ENCODE measurements at regions not wholly inside any gene's neighbourhood (a gene's known extent, or its start where the extent isn't known, plus 50 kb on each side); places are given as distances from the start of the nearest gene placed in this dataset.

DNA sequence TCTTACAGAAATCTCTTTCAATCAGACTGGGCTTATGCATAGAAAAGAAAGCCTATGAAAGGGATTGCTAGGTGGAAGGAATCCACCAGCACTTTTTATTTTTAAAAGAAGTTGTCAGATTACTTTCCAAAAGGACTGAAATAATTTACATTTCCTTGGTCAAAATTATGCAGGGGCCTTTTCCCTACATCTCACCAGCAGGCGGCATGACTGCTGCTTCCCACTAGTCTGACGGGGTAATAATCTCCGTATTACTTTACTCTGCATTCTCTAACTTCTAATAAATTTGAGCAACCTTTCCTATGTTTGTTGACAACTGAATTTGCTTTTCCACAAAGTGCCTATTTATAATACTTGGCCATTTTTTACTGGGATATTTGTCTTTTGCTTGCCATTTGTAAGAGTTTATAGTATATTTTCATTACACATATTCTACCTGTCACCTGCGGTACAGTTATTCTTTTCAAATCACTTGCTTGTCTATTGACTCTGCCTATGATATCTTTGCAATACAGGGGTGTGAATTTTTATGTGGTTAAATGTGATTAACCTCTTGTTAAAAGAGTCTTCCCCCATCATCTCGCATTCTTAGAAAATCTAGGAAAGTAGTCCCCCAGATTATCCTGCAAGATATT, 51.9 kb upstream of the USP47 start:
- DNase-seq: peak in 1 of 2 experiments; percentile 53
- no peak overlapping the region for H3K4me3 ChIP-seq
- H3K4me1 ChIP-seq: no peaks in the 10 kb centered on the region
- no peak overlapping the region for H3K27ac ChIP-seq
- H3K36me3 ChIP-seq: no peaks in the 10 kb centered on the region
- H3K9me3 ChIP-seq (replicated peaks): no peaks in the 10 kb centered on the region
- H3K27me3 ChIP-seq: 0 out of 2 replicates have a peak, but pooled peaks cover 3% of the 10 kb centered on the region

- no peak for DNase-seq
- no peaks in the 10 kb centered on the region for H3K36me3 ChIP-seq
- H3K4me1 ChIP-seq: no peaks in the 10 kb centered on the region
- H3K27ac ChIP-seq: no peak overlapping the region
- H3K4me3 ChIP-seq: no peak overlapping the region
- H3K9me3 ChIP-seq (replicated peaks): no peaks in the 10 kb centered on the region
- 0 out of 2 replicates have a peak, but pooled peaks cover 3% of the 10 kb centered on the region for H3K27me3 ChIP-seq
Observed at GRCh38 chr11:11788063-11788710, 53.6 kb upstream of the USP47 start.

DNA sequence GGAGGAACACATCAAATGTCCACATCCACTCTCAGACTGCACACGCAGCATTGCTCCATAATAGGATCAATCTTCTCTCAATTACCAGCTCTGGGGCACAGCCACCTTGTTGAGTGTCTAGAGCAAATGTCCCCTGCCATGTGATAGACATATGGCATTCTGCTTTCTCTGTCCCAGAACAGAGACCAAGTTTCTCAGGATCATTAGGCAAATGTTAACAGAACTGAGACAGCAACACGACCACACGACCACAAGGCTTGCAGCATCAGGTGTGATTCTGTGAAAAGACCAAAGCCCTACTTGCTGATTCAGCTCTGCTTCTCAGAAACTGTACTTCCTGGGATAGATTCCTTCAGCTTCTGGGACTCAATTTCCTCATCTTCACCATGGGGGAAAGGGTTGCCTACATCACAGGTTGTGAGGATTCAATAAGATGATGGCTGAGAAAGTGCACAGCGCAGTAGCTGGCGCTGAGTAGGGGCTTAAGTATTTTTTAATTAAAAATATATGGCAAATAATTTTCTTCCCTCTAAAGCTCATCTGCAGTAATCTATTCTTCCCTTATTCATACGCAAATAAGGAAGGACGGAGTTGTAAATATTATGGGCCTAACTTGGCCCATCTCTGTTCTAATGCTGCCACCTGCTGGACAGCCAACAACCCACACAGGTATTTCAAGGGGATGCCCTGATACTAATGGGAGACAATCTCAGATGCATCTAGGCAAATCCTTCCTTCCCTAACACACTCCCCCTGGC, 54.3 kb upstream of the USP47 start:
- H3K36me3 ChIP-seq: no peaks in the 10 kb centered on the region
- no peaks in the 10 kb centered on the region for H3K9me3 ChIP-seq (replicated peaks)
- H3K4me3 ChIP-seq: no peak overlapping the region
- no peak overlapping the region for H3K27ac ChIP-seq
- 0 out of 2 replicates have a peak, but pooled peaks cover 3% of the 10 kb centered on the region for H3K27me3 ChIP-seq
- H3K4me1 ChIP-seq: no peaks in the 10 kb centered on the region
- DNase-seq: peak; percentile 73 to 88

DNA sequence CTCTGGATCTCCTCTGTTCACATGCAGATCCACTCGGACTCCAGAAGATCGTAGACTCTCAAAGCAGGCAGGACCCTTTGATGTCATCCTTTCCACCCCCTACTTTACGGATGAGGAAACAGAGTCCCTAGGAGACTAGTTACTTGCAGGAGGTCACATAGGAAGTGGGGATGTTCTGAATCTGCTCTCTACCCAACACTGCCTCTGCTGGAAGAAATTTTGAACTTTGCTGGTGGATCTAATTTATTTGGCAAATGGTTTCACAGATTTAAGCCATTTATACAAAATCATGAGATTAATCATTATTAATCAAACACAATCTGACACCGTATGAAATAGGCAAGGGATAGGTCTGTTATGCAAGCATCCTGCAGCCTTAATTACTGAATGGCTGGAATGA, 55.0 kb upstream of the USP47 start:
- Histone ChIP-seq H3K36me3 (no peaks in the 10 kb centered on the region), H3K9me3 (replicated peaks) (no peaks in the 10 kb centered on the region), H3K4me3 (no peak overlapping the region), H3K27me3 (0 out of 2 replicates have a peak, but pooled peaks cover under 1% of the 10 kb centered on the region), H3K27ac (no peak overlapping the region), H3K4me1 (no peaks in the 10 kb centered on the region)
- DNase-seq: peak in 1 of 2 experiments; percentile 52

DNA sequence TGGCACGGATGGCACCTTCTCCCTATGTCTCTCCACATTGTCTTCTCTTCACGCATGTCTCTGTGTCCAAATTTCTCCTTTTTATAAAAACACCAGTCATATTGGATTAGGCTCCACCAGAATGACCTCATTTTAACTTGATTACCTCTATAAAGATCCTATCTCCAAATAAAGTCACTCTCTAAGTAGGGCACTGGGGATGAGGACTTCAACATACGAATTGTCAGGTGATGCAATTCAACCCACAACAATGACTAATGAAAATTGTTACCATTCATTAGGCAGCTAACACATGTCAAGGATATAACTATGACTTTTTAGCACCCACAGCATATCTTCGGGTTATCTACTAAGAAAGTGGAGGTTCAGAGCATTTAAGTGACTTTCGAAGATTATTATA, 55.5 kb upstream of the USP47 start:
- Histone ChIP-seq H3K27me3 (no peaks in the 10 kb centered on the region), H3K27ac (no peak overlapping the region), H3K4me1 (no peaks in the 10 kb centered on the region), H3K36me3 (no peaks in the 10 kb centered on the region), H3K9me3 (replicated peaks) (no peaks in the 10 kb centered on the region), H3K4me3 (no peak overlapping the region)
- no peak for DNase-seq

DNA sequence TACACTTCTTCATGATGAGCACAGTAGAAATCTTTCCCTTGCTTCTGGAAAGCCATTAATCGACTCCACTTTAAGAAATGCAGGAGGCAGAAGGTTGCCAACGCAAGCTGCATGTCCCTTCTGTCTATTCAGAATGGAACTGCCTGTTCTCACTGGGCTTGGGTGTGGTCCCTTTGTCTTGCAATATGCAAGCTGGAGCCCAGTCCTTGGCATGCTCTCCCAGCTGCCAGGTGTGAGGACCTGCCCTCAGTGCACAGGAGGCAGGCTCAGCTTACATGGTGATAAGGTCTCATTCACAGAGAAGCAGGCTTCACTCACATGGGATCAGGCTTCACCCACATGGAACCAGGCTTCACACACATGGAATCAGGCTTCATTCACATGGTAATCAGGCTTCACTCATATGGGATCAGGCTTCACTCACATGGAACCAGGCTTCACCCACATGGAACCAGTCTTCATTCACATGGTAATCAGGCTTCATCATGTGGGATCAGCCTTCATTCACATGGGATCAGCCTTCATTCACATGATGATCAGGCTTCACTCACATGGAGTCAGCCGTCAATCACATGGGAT, 59.2 kb upstream of the USP47 start:
- H3K4me1 ChIP-seq: no peaks in the 10 kb centered on the region

DNA sequence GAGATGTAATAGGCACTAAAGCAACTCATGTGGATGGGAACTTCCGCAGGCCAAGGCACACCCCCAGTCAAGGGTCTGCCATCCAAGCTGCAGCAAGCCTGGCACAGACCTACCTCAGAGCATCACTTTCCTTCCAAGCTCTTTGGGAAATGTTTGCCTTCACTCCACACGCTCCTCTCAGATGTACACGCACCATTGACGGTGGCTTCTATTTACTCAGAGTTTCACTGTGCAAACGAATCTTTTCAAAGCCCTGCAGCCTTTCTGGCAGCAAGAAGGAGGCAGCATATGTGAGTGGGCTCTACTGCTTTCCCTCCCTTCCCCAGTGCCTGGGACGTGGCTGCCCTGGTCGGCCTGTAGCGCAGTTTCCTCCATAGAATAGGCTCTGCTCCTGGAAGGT, 60.9 kb upstream of the USP47 start:
- no peak for DNase-seq
- Histone ChIP-seq H3K9me3 (replicated peaks) (no peaks in the 10 kb centered on the region), H3K27me3 (no peaks in the 10 kb centered on the region), H3K4me1 (no peaks in the 10 kb centered on the region), H3K4me3 (no peak overlapping the region), H3K36me3 (no peaks in the 10 kb centered on the region), H3K27ac (no peak overlapping the region)

More for the DNA sequence above, 59.2 kb upstream of the USP47 start:
- no peak overlapping the region for H3K27ac ChIP-seq
- H3K27me3 ChIP-seq: no peaks in the 10 kb centered on the region
- DNase-seq: no peak
- H3K4me3 ChIP-seq: no peak overlapping the region
- no peaks in the 10 kb centered on the region for H3K36me3 ChIP-seq
- no peaks in the 10 kb centered on the region for H3K9me3 ChIP-seq (replicated peaks)

- Histone ChIP-seq H3K27ac (no peak overlapping the region), H3K4me3 (no peak overlapping the region), H3K36me3 (no peaks in the 10 kb centered on the region), H3K9me3 (replicated peaks) (no peaks in the 10 kb centered on the region), H3K4me1 (no peaks in the 10 kb centered on the region), H3K27me3 (no peaks in the 10 kb centered on the region)
- no peak for DNase-seq
Observed at GRCh38 chr11:11779975-11780374, 61.8 kb upstream of the USP47 start.

GRCh38 chr11:11777897-11778296, 63.9 kb upstream of the USP47 start:
- Histone ChIP-seq H3K4me3 (no peak overlapping the region), H3K9me3 (replicated peaks) (no peaks in the 10 kb centered on the region), H3K27ac (no peak overlapping the region), H3K27me3 (no peaks in the 10 kb centered on the region), H3K4me1 (no peaks in the 10 kb centered on the region), H3K36me3 (no peaks in the 10 kb centered on the region)
- DNase-seq: no peak

DNA sequence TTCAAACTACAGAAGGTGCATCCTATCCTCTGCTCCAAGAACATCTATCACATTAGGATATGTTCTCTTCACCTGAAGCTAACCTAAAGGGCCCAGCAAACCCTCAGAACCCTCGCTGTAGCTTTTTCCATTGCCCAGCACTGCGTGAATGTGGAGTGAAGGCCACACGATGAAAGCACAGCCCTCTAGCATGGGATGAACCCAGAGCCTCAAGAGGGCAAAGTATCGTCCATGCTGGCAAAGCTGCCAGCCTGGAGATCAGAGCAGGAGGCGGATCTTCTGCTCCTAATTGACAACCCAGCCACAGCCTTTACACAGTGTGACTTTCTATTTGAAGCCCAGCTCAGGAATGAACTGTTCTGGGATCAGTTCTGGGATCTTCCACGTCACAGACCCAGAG, 65.1 kb upstream of the USP47 start:
- Histone ChIP-seq H3K27ac (no peak overlapping the region), H3K4me3 (no peak overlapping the region), H3K4me1 (no peaks in the 10 kb centered on the region), H3K27me3 (no peaks in the 10 kb centered on the region), H3K9me3 (replicated peaks) (no peaks in the 10 kb centered on the region), H3K36me3 (no peaks in the 10 kb centered on the region)
- DNase-seq: no peak

DNA sequence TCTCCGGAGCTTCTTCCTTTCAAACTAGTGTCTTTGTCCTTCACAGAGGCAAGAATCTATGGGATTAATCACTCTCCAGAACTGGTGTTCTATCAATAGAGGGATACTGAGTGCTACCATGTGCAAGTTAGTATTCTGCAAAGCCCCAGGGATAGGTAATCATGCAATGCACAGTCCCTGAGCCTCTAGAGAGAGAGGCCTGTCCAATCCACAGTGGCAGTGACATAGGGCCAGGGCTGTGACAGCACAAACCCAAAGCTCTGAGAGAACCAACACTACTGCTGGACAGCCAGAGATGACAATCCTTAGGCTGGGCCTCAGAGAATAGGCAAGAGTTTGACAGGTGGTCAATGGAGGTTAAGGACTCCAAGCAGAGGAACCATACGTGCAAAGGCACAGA, 66.8 kb upstream of the USP47 start:
- no peaks in the 10 kb centered on the region for H3K4me1 ChIP-seq
- DNase-seq: no peak
- no peaks in the 10 kb centered on the region for H3K36me3 ChIP-seq
- no peak overlapping the region for H3K4me3 ChIP-seq
- no peak overlapping the region for H3K27ac ChIP-seq
- H3K9me3 ChIP-seq (replicated peaks): no peaks in the 10 kb centered on the region
- H3K27me3 ChIP-seq: no peaks in the 10 kb centered on the region

DNA sequence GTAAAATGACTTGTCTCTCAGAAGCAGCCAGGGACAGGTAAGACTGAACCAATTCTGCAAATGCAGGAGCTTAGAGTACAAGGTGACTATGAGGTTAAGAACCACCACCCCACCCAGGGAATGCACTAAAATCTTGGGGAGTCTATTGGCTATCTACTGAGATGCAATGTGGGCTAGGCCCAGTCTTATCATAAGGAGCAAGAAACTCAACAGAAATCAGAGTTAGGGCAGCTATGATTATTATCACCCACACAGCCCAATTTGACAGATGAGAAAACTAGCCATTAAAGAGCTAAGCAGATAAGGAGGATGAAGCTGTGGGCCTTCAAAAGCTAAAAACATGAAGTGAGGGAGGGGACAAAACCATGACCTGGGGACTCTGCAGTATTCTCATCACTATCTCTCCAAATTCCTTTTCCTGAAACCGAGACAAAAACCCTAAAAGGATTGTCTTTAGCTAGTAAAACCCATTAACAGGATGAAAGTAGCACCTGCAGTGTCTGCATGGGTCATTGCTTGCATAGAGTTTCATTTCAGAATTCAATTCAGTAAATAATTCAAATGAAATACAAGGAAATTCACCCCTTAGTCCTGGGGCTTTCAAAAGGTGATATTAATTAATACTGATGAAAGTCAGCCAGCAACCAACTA, 68.8 kb upstream of the USP47 start:
- no peak overlapping the region for H3K4me3 ChIP-seq
- DNase-seq: no peak
- no peaks in the 10 kb centered on the region for H3K9me3 ChIP-seq (replicated peaks)
- H3K27ac ChIP-seq: no peak overlapping the region
- H3K36me3 ChIP-seq: no peaks in the 10 kb centered on the region
- no peaks in the 10 kb centered on the region for H3K27me3 ChIP-seq
- no peaks in the 10 kb centered on the region for H3K4me1 ChIP-seq

- Histone ChIP-seq H3K4me3 (no peak overlapping the region), H3K9me3 (replicated peaks) (no peaks in the 10 kb centered on the region), H3K27me3 (no peaks in the 10 kb centered on the region), H3K36me3 (no peaks in the 10 kb centered on the region), H3K27ac (no peak overlapping the region), H3K4me1 (no peaks in the 10 kb centered on the region)
- no peak for DNase-seq
Observed at GRCh38 chr11:11770921-11771486, 70.8 kb upstream of the USP47 start.

DNA sequence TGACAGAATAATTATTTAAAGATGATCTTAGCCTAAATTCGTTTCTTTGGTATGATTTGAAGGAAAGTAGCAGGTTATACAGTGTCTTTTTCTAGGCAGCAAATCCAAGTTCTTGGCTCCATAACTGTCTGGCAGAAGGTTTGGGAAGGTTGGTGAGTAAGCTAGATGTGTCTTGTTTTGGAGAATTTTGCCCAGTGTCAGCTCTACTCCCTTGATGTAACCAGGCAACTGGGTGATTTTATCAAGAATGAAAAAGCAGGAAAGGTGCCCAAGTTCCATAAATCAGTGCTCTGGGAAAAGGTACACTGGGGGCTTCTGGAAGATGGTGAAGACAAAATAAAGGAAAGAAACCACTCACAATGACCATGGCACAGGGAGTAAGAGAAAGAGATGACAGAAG, 71.5 kb upstream of the USP47 start:
- no peaks in the 10 kb centered on the region for H3K4me1 ChIP-seq
- H3K27me3 ChIP-seq: no peaks in the 10 kb centered on the region
- no peak overlapping the region for H3K27ac ChIP-seq
- DNase-seq: no peak
- H3K9me3 ChIP-seq (replicated peaks): no peaks in the 10 kb centered on the region
- no peak overlapping the region for H3K4me3 ChIP-seq
- H3K36me3 ChIP-seq: no peaks in the 10 kb centered on the region

Data from SJCRH30 (cell line).